Stomach (tissue), 4 donors: ENCODE measurements at regions not wholly inside any gene's neighbourhood (a gene's known extent, or its start where the extent isn't known, plus 50 kb on each side); places are given as distances from the start of the nearest gene placed in this dataset.

Experiments
- CTCF ChIP-seq, 7 experiments: fragments of 450-650 bp in 4 of 7; fragments of 200-600 bp in 3 of 7; sonication (generic) in 3 of 7; IDR thresholded peaks; one replicate each; pipeline ENCODE4 v1.5.1; 2016 to 2019; ENCODE audit warnings: antibody characterized with exemption in 7 of 7, control low read depth in 2 of 7, mild to moderate bottlenecking in 1 of 7
- POLR2A ChIP-seq, 4 donors: fragments of 450-650 bp; IDR thresholded peaks; one replicate each; pipeline ENCODE4 v1.6.1; 2016; ENCODE audit warnings: antibody characterized with exemption in 4 of 4, control low read depth in 2 of 4, mild to moderate bottlenecking in 1 of 4, moderate library complexity in 1 of 4
- POLR2AphosphoS5 ChIP-seq, 3 donors: sonication (generic); formaldehyde crosslinking; IDR thresholded peaks; one replicate each; pipeline ENCODE4 v1.6.1; 2016; ENCODE audit warnings: antibody characterized with exemption in 3 of 3

- TF ChIP-seq CTCF (IDR thresholded peaks at IDR 0.05) (no peak), POLR2AphosphoS5 (IDR thresholded peaks at IDR 0.05) (no peak), POLR2A (IDR thresholded peaks at IDR 0.05) (no peak)
Observed at GRCh38 chrX:3403748-3404147, 57.3 kb upstream of the MXRA5 start.
